GM12865 (cell line): ENCODE measurements at regions not wholly inside any gene's neighbourhood (a gene's known extent, or its start where the extent isn't known, plus 50 kb on each side); places are given as distances from the start of the nearest gene placed in this dataset.

Experiments
- DNase-seq: peaks from one replicate; pipeline ENCODE4 v3.0.0; 2010; ENCODE audit warnings: low read depth
- H3K4me3 ChIP-seq: 2 replicates; pipeline ENCODE4 v1.5.1; 2011; ENCODE audit warnings: mild to moderate bottlenecking, low read depth, low read length, control low read depth
- CTCF ChIP-seq: IDR thresholded peaks from 2 replicates; pipeline ENCODE4 v1.5.1; 2011; ENCODE audit warnings: low read length, control low read depth, low read depth, inconsistent platforms; ENCODE audit not compliant: insufficient read depth; ENCODE audit errors: missing control alignments

GRCh38 chr14:95428557-95428956, 87.9 kb downstream of the SYNE3 start:
- DNase-seq: no peak
- H3K4me3 ChIP-seq: no peak overlapping the region
- no peak for TF ChIP-seq CTCF

GRCh38 chr14:95426116-95426475, 90.4 kb downstream of the SYNE3 start:
- no peak for DNase-seq
- H3K4me3 ChIP-seq: no peak overlapping the region
- no peak for TF ChIP-seq CTCF

DNA sequence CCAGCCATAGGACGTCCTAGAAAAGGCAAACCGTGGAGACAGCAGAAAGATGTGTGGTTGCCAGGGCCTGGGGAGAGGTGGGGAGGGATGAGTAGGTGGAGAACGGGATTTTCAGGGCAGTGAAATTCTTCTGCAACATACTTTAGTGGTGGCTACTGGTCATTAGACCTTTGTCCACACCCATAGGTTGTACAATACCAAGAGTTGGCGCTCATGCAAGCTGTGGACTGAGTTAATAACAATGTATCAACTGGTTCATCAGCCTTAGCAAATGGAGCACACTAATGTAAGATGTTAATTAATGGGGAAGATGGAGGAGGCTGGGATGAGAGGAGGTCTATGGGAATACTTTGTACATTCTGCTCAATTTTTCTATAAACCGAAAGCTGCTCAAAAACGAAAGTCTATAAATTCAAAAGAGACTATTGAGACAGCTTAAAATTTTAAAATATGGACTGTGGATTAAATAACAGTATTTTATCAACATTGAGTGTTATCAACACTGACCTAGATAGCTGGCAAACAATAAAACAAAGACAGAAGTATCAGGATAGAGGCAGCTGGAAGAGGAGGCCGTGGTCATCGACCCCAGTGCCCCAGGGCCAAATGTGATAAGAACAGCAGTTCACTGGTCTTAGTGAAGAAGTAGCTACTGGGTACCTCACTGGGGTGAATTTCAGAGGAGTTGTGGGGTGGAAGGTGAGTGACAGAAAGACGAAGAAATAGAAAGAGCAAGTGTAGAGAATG, 90.9 kb downstream of the SYNE3 start:
- TF ChIP-seq CTCF: no peak
- H3K4me3 ChIP-seq: no peak overlapping the region
- DNase-seq: no peak

- no peak for DNase-seq
- no peak for TF ChIP-seq CTCF
- H3K4me3 ChIP-seq: no peak overlapping the region
Observed at GRCh38 chr14:95424529-95424928, 91.9 kb downstream of the SYNE3 start.

- TF ChIP-seq CTCF: no peak
- no peak for DNase-seq
- no peak overlapping the region for H3K4me3 ChIP-seq
Observed at GRCh38 chr14:95421741-95422140, 94.7 kb downstream of the SYNE3 start.

DNA sequence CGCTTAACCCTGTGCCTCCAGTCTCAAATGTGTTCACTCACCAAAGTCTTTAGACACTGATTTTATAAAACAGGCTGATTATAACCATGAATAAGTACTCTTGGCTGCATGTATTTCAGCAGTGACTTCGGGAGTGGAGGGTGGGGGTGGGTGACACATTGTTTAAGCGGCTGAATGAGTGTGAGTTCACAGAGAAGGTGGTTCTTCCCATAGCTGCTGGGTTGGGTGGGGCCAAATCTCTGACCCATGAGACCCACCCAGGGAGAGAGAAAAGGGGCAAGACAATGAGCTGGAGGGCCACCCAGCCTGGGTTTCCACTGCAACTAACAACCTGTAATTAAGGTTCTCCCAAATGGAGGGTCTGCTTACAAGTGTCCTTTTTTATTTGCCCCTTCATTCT, 96.4 kb downstream of the SYNE3 start:
- no peak overlapping the region for H3K4me3 ChIP-seq
- no peak for DNase-seq
- no peak for TF ChIP-seq CTCF

DNA sequence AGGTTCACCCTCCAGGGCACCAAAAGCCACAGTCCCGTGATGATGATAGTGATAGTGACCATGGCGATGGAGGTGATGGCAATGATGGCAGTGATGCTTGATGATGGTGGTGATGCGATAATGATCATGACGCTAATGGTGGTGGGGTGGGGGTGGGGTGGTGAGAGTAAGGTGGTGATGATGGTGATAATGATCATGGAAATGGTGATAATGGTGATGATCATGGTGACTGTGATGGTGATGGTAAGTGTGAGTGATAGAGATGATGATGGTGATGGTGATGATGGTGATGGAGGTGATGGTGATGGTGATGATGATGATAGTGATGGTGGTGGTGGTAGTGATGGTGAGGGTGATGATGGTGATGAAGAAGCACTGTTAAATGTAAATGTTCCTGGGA, 96.9 kb downstream of the SYNE3 start:
- TF ChIP-seq CTCF: no peak
- no peak overlapping the region for H3K4me3 ChIP-seq
- no peak for DNase-seq
